ENCODE measurements at regions not wholly inside any gene's neighbourhood (a gene's known extent, or its start where the extent isn't known, plus 50 kb on each side); places are given as distances from the start of the nearest gene placed in this dataset.

DNA sequence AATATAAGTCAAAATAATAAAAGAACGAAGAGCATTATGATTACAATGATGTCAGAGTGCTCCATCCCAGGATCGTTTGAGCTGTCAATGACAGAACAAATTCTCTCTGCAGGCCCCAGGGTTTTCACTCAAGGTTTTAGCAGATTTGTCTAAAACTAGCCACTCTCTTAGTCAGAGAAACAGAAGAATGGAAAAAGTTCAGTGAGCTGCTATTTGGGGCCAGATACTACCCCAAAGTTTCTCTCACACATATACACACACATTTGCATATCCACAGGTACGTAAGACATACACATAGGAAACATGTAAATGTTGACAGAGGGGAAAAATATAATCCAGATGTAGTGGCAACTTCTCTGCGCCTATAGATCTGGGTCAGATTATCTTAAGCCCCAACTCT is 76.3 kb upstream of the SEMA6A start:
- TF ChIP-seq, protein P1, sequence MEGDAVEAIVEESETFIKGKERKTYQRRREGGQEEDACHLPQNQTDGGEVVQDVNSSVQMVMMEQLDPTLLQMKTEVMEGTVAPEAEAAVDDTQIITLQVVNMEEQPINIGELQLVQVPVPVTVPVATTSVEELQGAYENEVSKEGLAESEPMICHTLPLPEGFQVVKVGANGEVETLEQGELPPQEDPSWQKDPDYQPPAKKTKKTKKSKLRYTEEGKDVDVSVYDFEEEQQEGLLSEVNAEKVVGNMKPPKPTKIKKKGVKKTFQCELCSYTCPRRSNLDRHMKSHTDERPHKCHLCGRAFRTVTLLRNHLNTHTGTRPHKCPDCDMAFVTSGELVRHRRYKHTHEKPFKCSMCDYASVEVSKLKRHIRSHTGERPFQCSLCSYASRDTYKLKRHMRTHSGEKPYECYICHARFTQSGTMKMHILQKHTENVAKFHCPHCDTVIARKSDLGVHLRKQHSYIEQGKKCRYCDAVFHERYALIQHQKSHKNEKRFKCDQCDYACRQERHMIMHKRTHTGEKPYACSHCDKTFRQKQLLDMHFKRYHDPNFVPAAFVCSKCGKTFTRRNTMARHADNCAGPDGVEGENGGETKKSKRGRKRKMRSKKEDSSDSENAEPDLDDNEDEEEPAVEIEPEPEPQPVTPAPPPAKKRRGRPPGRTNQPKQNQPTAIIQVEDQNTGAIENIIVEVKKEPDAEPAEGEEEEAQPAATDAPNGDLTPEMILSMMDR (IDR thresholded peaks at IDR 0.05; ENCODE audit: low read length) = no peak
- no peak for TF ChIP-seq EZH2phosphoT487 (IDR thresholded peaks at IDR 0.05; ENCODE audit: low read length)
